HEK293T (cell line): ENCODE measurements at regions not wholly inside any gene's neighbourhood (a gene's known extent, or its start where the extent isn't known, plus 50 kb on each side); places are given as distances from the start of the nearest gene placed in this dataset.

Experiments used
- ARNT ChIP-seq: fragments of 450-650 bp; IDR thresholded peaks from 2 replicates; pipeline ENCODE4 v1.6.1; 2017; ENCODE audit warnings: mild to moderate bottlenecking
- BHLHE40 ChIP-seq: fragments of 450-650 bp; IDR thresholded peaks from 2 replicates; pipeline ENCODE4 v1.6.1; 2016; ENCODE audit warnings: mild to moderate bottlenecking, moderate library complexity, borderline replicate concordance
- HDGF ChIP-seq: fragments of 450-650 bp; IDR thresholded peaks from 2 replicates; pipeline ENCODE4 v1.6.1; 2017; ENCODE audit warnings: antibody characterized with exemption, borderline replicate concordance

- TF ChIP-seq ARNT, result no peak
- TF ChIP-seq BHLHE40, result no peak
- TF ChIP-seq HDGF, result no peak
Measured at GRCh38 chr11:30155428-30155827, 75.4 kb upstream of the FSHB start.
